ENCODE measurements at regions not wholly inside any gene's neighbourhood (a gene's known extent, or its start where the extent isn't known, plus 50 kb on each side); places are given as distances from the start of the nearest gene placed in this dataset.

DNA sequence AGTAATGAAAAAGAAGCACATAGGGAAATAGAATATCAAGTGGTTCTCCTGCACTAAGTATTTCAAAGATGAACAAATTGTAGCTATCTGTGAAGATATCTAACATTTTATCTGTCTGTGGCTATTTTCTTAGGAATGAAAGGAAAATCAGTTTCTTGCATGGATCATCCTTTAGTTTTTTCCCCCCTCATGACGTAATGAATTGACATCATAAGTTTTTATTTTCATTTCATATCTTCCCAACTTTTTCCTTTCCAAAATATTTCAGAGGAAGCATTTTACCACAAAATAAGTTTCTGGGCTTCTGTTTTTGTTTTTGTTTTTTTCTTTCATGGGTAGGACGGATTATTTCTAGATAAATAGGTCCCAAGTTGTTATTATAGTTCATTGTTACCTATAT lies 996.6 kb downstream of the TMEM121 start:
- Histone ChIP-seq H3K4me3 (ENCODE audit: extremely low read depth in 1 of 4, insufficient read depth in 2 of 4, low read depth in 3 of 4, low read length in 4 of 4) (no peak overlapping the region), H2BK15ac (ENCODE audit: low read length) (no peak overlapping the region), H4K5ac (ENCODE audit: insufficient read length, low read depth, low read length) (no peak overlapping the region), H3K79me2 (ENCODE audit: control insufficient read depth in 1 of 2, insufficient read depth in 2 of 2, low read length in 2 of 2) (no peaks in the 10 kb centered on the region), H3K4me2 (ENCODE audit: insufficient read depth in 1 of 2, low read depth in 2 of 2, low read length in 2 of 2) (no peak overlapping the region), H3K27me3 (replicated peaks in 1 of 4; ENCODE audit: control insufficient read depth in 3 of 4, extremely low read depth in 1 of 4, insufficient read depth in 3 of 4, low read length in 3 of 4) (no peaks in the 10 kb centered on the region), H3K9ac (replicated peaks in 1 of 4; ENCODE audit: extremely low read depth in 1 of 4, low read depth in 3 of 4, low read length in 3 of 4) (no peak overlapping the region), H4K8ac (ENCODE audit: extremely low read depth, insufficient read depth, low read length) (no peak overlapping the region), H4K20me1 (replicated peaks in 1 of 2; ENCODE audit: control insufficient read depth in 1 of 2, insufficient read depth in 2 of 2, low read length in 2 of 2) (no peaks in the 10 kb centered on the region), H3K79me1 (ENCODE audit: low read depth, low read length) (no peaks in the 10 kb centered on the region), H3K56ac (replicated peaks; ENCODE audit: insufficient read length, low read depth, low read length) (no peak overlapping the region), H2AFZ (ENCODE audit: low read length) (no peak overlapping the region), H2BK12ac (ENCODE audit: low read depth, low read length) (no peak overlapping the region), H2BK5ac (ENCODE audit: low read depth, low read length) (no peak overlapping the region), H3K18ac (ENCODE audit: extremely low read depth, low read length) (no peak overlapping the region), H3K23ac (ENCODE audit: insufficient read length) (no peak overlapping the region), H3K4ac (replicated peaks; ENCODE audit: insufficient read length, low read depth, low read length) (no peak overlapping the region), H3K27ac (ENCODE audit: low read depth, low read length) (no peak overlapping the region), H3K14ac (ENCODE audit: insufficient read length) (no peak overlapping the region), H3K4me1 (replicated peaks in 1 of 4; ENCODE audit: control insufficient read depth in 3 of 4, insufficient read depth in 4 of 4, low read length in 3 of 4) (no peaks in the 10 kb centered on the region), H3K23me2 (ENCODE audit: low read depth, low read length) (no peaks in the 10 kb centered on the region), H4K91ac (replicated peaks; ENCODE audit: insufficient read length, low read length) (no peak overlapping the region), H3K36me3 (ENCODE audit: control insufficient read depth in 2 of 4, insufficient read depth in 4 of 4, low read length in 3 of 4) (no peaks in the 10 kb centered on the region), H2AK5ac (ENCODE audit: low read depth, low read length) (no peak overlapping the region), H3K9me3 (ENCODE audit: insufficient read depth in 2 of 2, low read depth in 1 of 2, low read length in 1 of 2) (peaks cover 42 to 58% of the 10 kb centered on the region in 2 experiments), H2BK120ac (replicated peaks; ENCODE audit: low read depth, low read length) (no peak overlapping the region), H2BK20ac (ENCODE audit: low read length) (no peak overlapping the region)
- no peak for DNase-seq (ENCODE audit: low read depth in 1 of 2, low spot score in 2 of 2)
- FAIRE-seq = no peak
- ChIA-PET CTCF (ENCODE audit: partially characterized antibody) (no interaction called here), POLR2A (ENCODE audit: partially characterized antibody) (no interaction called here)
- TF ChIP-seq EP300 (IDR thresholded peaks at IDR 0.05; ENCODE audit: borderline replicate concordance in 1 of 2, low read depth in 2 of 2, low read length in 2 of 2) (no peak), RXRA (IDR thresholded peaks at IDR 0.05; ENCODE audit: insufficient read depth, low read depth, low read length) (no peak), TAF7 (optimal IDR thresholded peaks at IDR 0.05; ENCODE audit: borderline replicate concordance, low read depth, low read length) (no peak), TEAD4 (IDR thresholded peaks at IDR 0.05; ENCODE audit: low read depth, low read length) (no peak)
- 25% methylated on average over 2 of the region's 2 CpGs; no CpG with 5 or more reads in 1 of the 2 experiments for WGBS, 2 experiments (ENCODE audit: extremely low coverage in 1 of 2, insufficient coverage in 1 of 2, insufficient read length in 1 of 2, insufficient replicate concordance in 2 of 2, low coverage in 1 of 2, low lambda C conversion rate in 2 of 2, missing lambda C conversion rate in 1 of 2)

All from H1 (cell line).